Chondrocyte (in vitro differentiated cells): ENCODE measurements at regions not wholly inside any gene's neighbourhood (a gene's known extent, or its start where the extent isn't known, plus 50 kb on each side); places are given as distances from the start of the nearest gene placed in this dataset.

Source experiments
- DNase-seq: peaks from one replicate; pipeline ENCODE4 v3.0.0; 2021; ENCODE audit warnings: mixed read lengths, low spot score
- H3K27ac Mint-ChIP-seq: one replicate; pipeline ENCODE4 v1.8.0; 2021; ENCODE audit warnings: mild to moderate bottlenecking, moderate library complexity, mixed read lengths; ENCODE audit not compliant: unreplicated experiment
- H3K27me3 Mint-ChIP-seq: 2 replicates; pipeline ENCODE4 v1.8.0; 2021; ENCODE audit warnings: low read depth, mixed read lengths
- H3K36me3 Mint-ChIP-seq: 2 replicates; pipeline ENCODE4 v1.8.0; 2021; ENCODE audit warnings: low read depth, mixed read lengths
- H3K4me1 Mint-ChIP-seq: 2 replicates; pipeline ENCODE4 v1.8.0; 2021; ENCODE audit warnings: low read depth, mild to moderate bottlenecking, mixed read lengths
- H3K4me3 Mint-ChIP-seq: one replicate; pipeline ENCODE4 v1.8.0; 2021; ENCODE audit warnings: mild to moderate bottlenecking, moderate library complexity, mixed read lengths; ENCODE audit not compliant: unreplicated experiment
- H3K9me3 Mint-ChIP-seq: 2 replicates; pipeline ENCODE4 v1.8.0; 2021; ENCODE audit warnings: low read depth, mixed read lengths
- TF ChIP-seq, protein P1 (sequence below): fragments of 200-600 bp; sonication (generic); IDR thresholded peaks from 2 replicates; pipeline ENCODE4 v1.5.0; 2021; ENCODE audit warnings: antibody characterized with exemption, mild to moderate bottlenecking, moderate library complexity

DNA sequence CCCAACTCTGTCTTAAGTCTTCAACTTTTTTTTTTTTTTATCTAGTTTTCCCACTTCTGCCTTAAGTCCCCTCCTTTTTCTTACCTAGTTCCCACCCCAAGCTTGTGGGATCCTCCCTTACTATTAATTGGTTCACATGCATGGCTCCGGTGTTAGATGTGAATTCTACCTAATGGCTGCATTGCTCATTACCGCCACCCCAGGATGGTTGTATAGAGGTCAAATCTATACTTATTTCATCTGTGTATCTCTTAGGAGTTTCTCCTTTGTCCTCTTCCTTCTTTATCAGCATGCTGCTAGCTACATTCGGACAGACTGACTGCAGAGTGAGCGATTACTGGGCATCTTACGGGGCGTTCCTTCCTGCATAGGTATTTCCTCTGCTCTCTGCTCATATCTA, 605.7 kb upstream of the GRM7 start:
- no peak overlapping the region for H3K27ac Mint-ChIP-seq
- H3K27me3 Mint-ChIP-seq: no peaks in the 10 kb centered on the region
- TF ChIP-seq, protein P1, sequence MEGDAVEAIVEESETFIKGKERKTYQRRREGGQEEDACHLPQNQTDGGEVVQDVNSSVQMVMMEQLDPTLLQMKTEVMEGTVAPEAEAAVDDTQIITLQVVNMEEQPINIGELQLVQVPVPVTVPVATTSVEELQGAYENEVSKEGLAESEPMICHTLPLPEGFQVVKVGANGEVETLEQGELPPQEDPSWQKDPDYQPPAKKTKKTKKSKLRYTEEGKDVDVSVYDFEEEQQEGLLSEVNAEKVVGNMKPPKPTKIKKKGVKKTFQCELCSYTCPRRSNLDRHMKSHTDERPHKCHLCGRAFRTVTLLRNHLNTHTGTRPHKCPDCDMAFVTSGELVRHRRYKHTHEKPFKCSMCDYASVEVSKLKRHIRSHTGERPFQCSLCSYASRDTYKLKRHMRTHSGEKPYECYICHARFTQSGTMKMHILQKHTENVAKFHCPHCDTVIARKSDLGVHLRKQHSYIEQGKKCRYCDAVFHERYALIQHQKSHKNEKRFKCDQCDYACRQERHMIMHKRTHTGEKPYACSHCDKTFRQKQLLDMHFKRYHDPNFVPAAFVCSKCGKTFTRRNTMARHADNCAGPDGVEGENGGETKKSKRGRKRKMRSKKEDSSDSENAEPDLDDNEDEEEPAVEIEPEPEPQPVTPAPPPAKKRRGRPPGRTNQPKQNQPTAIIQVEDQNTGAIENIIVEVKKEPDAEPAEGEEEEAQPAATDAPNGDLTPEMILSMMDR: no peak
- DNase-seq: no peak
- H3K36me3 Mint-ChIP-seq: no peaks in the 10 kb centered on the region
- H3K9me3 Mint-ChIP-seq: peaks cover 19% of the 10 kb centered on the region
- no peaks in the 10 kb centered on the region for H3K4me1 Mint-ChIP-seq
- H3K4me3 Mint-ChIP-seq: no peak overlapping the region

DNA sequence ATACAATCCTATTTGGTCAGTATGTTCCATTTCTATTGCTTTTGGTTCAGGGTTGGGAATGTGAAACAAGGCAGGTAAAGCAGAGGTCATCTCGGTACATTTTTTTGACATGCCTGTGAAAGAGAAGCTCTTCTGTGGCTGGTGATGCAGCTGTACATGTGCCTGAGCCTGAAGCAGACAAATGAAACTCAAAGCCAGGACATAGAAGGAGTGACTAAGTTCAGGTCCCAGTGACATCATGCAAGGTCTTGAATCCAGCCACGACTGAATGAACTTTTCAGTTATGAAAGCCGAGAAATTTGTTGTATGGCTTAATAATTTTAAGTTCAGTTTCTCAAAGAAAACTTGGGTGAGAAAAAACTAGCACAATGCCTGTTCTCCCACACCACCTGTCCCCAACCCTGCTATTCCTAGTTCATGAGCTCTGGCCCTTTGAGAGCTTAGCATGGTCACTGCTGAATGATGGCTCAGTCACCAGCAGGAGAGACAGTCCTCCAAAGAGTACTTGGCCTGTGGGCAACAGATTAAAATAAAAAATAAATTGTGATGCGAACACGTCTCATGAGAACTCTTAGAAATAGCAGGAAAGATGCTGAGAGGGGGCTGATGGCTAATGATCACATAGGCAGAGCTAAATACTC, 600.2 kb upstream of the GRM7 start:
- no peak for DNase-seq
- H3K4me3 Mint-ChIP-seq: no peak overlapping the region

DNA sequence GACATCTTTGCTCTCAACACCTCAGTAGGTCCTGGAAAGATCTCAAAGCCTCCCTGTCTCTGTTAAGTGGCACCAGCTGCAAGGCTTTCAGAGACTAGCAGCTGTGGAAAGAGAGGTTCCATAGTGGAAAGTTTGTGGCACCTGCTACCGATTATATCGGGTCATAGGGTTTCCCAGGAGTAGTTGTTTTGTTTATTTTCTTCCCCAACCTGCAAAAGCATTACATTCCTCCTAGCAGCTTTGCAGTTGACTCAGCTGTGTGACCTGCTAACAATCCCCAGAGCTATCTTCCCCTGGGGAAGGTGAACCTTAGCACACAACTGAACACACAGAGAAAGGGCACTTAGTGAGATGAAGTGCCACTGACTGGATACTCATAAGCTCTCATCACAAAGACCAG, 598.9 kb upstream of the GRM7 start:
- H3K4me3 Mint-ChIP-seq: no peak overlapping the region
- H3K27ac Mint-ChIP-seq: no peak overlapping the region
- no peaks in the 10 kb centered on the region for H3K36me3 Mint-ChIP-seq
- no peaks in the 10 kb centered on the region for H3K27me3 Mint-ChIP-seq
- no peaks in the 10 kb centered on the region for H3K4me1 Mint-ChIP-seq
- DNase-seq: no peak
- TF ChIP-seq, protein P1: no peak
- peaks cover 23% of the 10 kb centered on the region for H3K9me3 Mint-ChIP-seq

More for the DNA sequence above, 600.2 kb upstream of the GRM7 start:
- Mint-ChIP-seq H3K36me3 (no peaks in the 10 kb centered on the region), H3K4me1 (no peaks in the 10 kb centered on the region), H3K9me3 (peaks cover 20% of the 10 kb centered on the region), H3K27me3 (no peaks in the 10 kb centered on the region), H3K27ac (no peak overlapping the region)
- TF ChIP-seq, protein P1: no peak

DNA sequence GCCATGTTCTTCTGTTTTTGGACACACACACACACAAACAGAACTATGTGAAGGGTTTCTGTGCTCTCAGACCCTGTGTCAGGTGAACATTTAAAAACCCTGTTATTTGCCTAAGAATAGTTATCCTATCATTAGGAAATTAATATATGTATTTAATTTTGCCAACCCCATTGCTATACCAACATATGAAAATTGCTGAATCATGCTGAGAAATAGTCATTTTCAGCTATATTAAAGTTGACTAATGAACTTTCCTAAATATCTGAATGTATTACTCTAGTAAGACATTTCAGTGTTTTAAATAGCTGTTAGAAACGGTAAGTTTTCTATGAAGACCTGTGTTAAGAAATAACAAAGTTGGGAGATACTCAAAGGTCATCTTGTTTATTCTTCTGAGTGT, 596.9 kb upstream of the GRM7 start:
- TF ChIP-seq, protein P1: no peak
- no peak overlapping the region for H3K4me3 Mint-ChIP-seq
- H3K27ac Mint-ChIP-seq: no peak overlapping the region
- H3K36me3 Mint-ChIP-seq: no peaks in the 10 kb centered on the region
- no peak for DNase-seq
- no peaks in the 10 kb centered on the region for H3K27me3 Mint-ChIP-seq
- H3K4me1 Mint-ChIP-seq: no peaks in the 10 kb centered on the region
- H3K9me3 Mint-ChIP-seq: peaks cover 23% of the 10 kb centered on the region

DNA sequence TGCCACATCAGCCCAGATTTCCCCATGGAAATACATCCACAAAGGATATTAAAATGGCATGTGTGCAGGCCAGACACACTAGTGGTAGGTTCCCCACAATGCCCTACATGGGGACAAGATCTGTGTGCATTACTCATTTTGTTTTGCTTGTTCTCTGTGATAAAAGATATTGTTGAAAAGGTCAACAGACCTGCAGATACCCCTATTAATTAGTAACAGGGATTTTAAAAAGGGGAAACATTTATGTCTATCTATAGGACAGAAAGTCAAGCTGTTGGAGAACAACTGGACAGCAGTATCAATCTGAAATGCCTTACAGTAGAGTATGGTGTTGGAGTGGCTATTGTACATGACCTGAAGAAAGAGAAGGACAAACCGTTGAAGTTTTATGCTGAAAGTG, 596.0 kb upstream of the GRM7 start:
- H3K4me1 Mint-ChIP-seq: no peaks in the 10 kb centered on the region
- H3K36me3 Mint-ChIP-seq: no peaks in the 10 kb centered on the region
- H3K9me3 Mint-ChIP-seq: peaks cover 26% of the 10 kb centered on the region
- TF ChIP-seq, protein P1: no peak
- no peak overlapping the region for H3K27ac Mint-ChIP-seq
- no peak for DNase-seq
- no peak overlapping the region for H3K4me3 Mint-ChIP-seq
- no peaks in the 10 kb centered on the region for H3K27me3 Mint-ChIP-seq
